WTC11 (cell line): ENCODE measurements at regions not wholly inside any gene's neighbourhood (a gene's known extent, or its start where the extent isn't known, plus 50 kb on each side); places are given as distances from the start of the nearest gene placed in this dataset.

Source experiments
- ATAC-seq: fragments of 200-7000 bp; cut with Tn5 transposase; 2 replicates; pipeline ENCODE4 v1.10.0; 2021; ENCODE audit warnings: mild to moderate bottlenecking, moderate library complexity
- CTCF ChIA-PET: fragments of 300-600 bp; sonication (Branson Sonifier 250); formaldehyde crosslinking; loops from one replicate; lab custom pipeline; 2021; ENCODE audit warnings: antibody characterized with exemption; lab: Charles Lee
- POLR2A ChIA-PET: fragments of 350-600 bp; sonication (Branson Sonifier 250); formaldehyde crosslinking; loops from one replicate; lab custom pipeline; 2021; ENCODE audit warnings: antibody characterized with exemption; lab: Charles Lee
- DNase-seq: peaks from one replicate; pipeline ENCODE4 v3.0.0; 2021; ENCODE audit warnings: low spot score
- H3K27ac Mint-ChIP-seq: 2 replicates; pipeline ENCODE4 v1.8.0; 2021; ENCODE audit warnings: mixed read lengths
- H3K27me3 Mint-ChIP-seq: 2 replicates; pipeline ENCODE4 v1.8.0; 2021; ENCODE audit warnings: low read depth, mild to moderate bottlenecking, moderate library complexity, mixed read lengths
- H3K36me3 Mint-ChIP-seq: 2 replicates; pipeline ENCODE4 v1.8.0; 2021; ENCODE audit warnings: mixed read lengths
- H3K4me1 Mint-ChIP-seq: 2 replicates; pipeline ENCODE4 v1.8.0; 2022; ENCODE audit warnings: mixed read lengths
- H3K4me3 Mint-ChIP-seq: 2 replicates; pipeline ENCODE4 v1.8.0; 2021; ENCODE audit warnings: mild to moderate bottlenecking, moderate library complexity, mixed read lengths
- H3K9me3 Mint-ChIP-seq: 2 replicates; pipeline ENCODE4 v1.8.0; 2021; ENCODE audit warnings: mixed read lengths
- ATF1 ChIP-seq: sonication (generic); formaldehyde crosslinking; IDR thresholded peaks from 2 replicates; pipeline ENCODE4 v1.8.1; 2023; ENCODE audit warnings: mild to moderate bottlenecking, moderate library complexity, missing genetic modification reagents
- ELF4 ChIP-seq: sonication (generic); formaldehyde crosslinking; IDR thresholded peaks from 2 replicates; pipeline ENCODE4 v1.8.1; 2022; ENCODE audit warnings: low read depth, mild to moderate bottlenecking, moderate library complexity, missing genetic modification reagents
- ESRRA ChIP-seq: sonication (generic); formaldehyde crosslinking; IDR thresholded peaks from 2 replicates; pipeline ENCODE4 v1.8.1; 2022; ENCODE audit warnings: mild to moderate bottlenecking, missing genetic modification reagents, borderline replicate concordance
- FOXP1 ChIP-seq: sonication (generic); formaldehyde crosslinking; IDR thresholded peaks from 2 replicates; pipeline ENCODE4 v1.8.0; 2022; ENCODE audit warnings: missing genetic modification reagents, mild to moderate bottlenecking, moderate library complexity, borderline replicate concordance
- GRHL2 ChIP-seq: fragments of 250-450 bp; sonication (Bioruptor Pico); IDR thresholded peaks from 2 replicates; pipeline ENCODE4 v1.8.0; 2022; ENCODE audit warnings: mild to moderate bottlenecking, moderate library complexity; ENCODE audit not compliant: insufficient replicate concordance, severe bottlenecking
- MXD4 ChIP-seq: fragments of 250-450 bp; sonication (Bioruptor Pico); IDR thresholded peaks from 2 replicates; pipeline ENCODE4 v1.8.0; 2021; ENCODE audit warnings: mild to moderate bottlenecking, moderate library complexity, borderline replicate concordance
- NR3C1 ChIP-seq: sonication (generic); formaldehyde crosslinking; conservative IDR thresholded peaks from 2 replicates; pipeline ENCODE4 v1.8.1; 2023; ENCODE audit warnings: low read depth, mild to moderate bottlenecking, missing genetic modification reagents
- PRRX2 ChIP-seq: fragments of 250-450 bp; sonication (Bioruptor Pico); IDR thresholded peaks from 2 replicates; pipeline ENCODE4 v1.8.0; 2021; ENCODE audit warnings: mild to moderate bottlenecking
- TCF7 ChIP-seq: sonication (generic); formaldehyde crosslinking; IDR thresholded peaks from 2 replicates; pipeline ENCODE4 v1.8.0; 2022; ENCODE audit warnings: mild to moderate bottlenecking, low read depth, missing genetic modification reagents, moderate library complexity
- TP53 ChIP-seq: sonication (generic); formaldehyde crosslinking; IDR thresholded peaks from 2 replicates; pipeline ENCODE4 v1.8.1; 2023; ENCODE audit warnings: mild to moderate bottlenecking, missing genetic modification reagents
- ZBTB21 ChIP-seq: sonication (generic); formaldehyde crosslinking; IDR thresholded peaks from 2 replicates; pipeline ENCODE4 v1.8.1; 2023; ENCODE audit warnings: mild to moderate bottlenecking, missing genetic modification reagents, borderline replicate concordance
- ZNF219 ChIP-seq: sonication (generic); formaldehyde crosslinking; IDR thresholded peaks from 2 replicates; pipeline ENCODE4 v1.8.0; 2023; ENCODE audit warnings: missing genetic modification reagents, mild to moderate bottlenecking, borderline replicate concordance
- ZNF263 ChIP-seq: sonication (generic); formaldehyde crosslinking; IDR thresholded peaks from 2 replicates; pipeline ENCODE4 v1.8.1; 2022; ENCODE audit warnings: low read depth, mild to moderate bottlenecking, moderate library complexity, missing genetic modification reagents
- ZNF317 ChIP-seq: sonication (generic); formaldehyde crosslinking; IDR thresholded peaks from 2 replicates; pipeline ENCODE4 v1.8.1; 2023; ENCODE audit warnings: low read depth, mild to moderate bottlenecking, moderate library complexity, missing genetic modification reagents, borderline replicate concordance
- ZNF671 ChIP-seq: fragments of 250-450 bp; sonication (Bioruptor Pico); IDR thresholded peaks from 2 replicates; pipeline ENCODE4 v1.8.0; 2021; ENCODE audit warnings: mild to moderate bottlenecking
- TF ChIP-seq, protein P1 (sequence below): sonication (generic); formaldehyde crosslinking; IDR thresholded peaks from 2 replicates; pipeline ENCODE4 v1.8.0; 2022; ENCODE audit warnings: mild to moderate bottlenecking, missing genetic modification reagents
- TF ChIP-seq, protein P2 (sequence below): sonication (generic); formaldehyde crosslinking; IDR thresholded peaks from 2 replicates; pipeline ENCODE4 v1.8.1; 2023; ENCODE audit warnings: mild to moderate bottlenecking, moderate library complexity, missing genetic modification reagents
- TF ChIP-seq, protein P3 (sequence below): fragments of 250-450 bp; sonication (Bioruptor Pico); IDR thresholded peaks from 2 replicates; pipeline ENCODE4 v2.1.2; 2022; ENCODE audit warnings: mild to moderate bottlenecking, moderate library complexity

DNA sequence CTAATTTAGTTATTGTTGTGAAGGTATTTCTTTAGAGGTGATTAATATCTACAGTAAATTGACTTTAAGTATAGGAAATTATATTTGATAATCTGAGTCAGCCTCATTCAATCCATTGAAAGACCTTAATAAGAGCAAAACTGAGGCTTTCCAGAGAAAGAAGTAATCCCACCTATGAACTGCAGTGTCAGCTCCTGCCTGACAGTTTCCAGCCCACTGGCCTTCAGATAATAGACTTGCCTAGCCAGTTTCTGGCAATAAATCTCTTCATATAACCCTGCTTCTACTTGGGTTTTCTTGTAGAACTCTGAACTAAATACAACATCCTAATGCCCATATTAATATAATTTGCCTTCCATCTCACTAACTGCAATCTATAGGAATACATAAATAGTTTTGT lies 437.9 kb upstream of the UBE2E3 start:
- Mint-ChIP-seq H3K4me1 (peaks cover 13% of the 10 kb centered on the region), H3K4me3 (no peak overlapping the region), H3K27me3 (no peaks in the 10 kb centered on the region), H3K27ac (no peak overlapping the region), H3K36me3 (0 out of 2 replicates have a peak, but pooled peaks cover 3% of the 10 kb centered on the region), H3K9me3 (peaks cover 16% of the 10 kb centered on the region)
- no peak for DNase-seq
- TF ChIP-seq ZNF263 (CRISPR knock-in tag) (no peak), ZNF317 (no peak), ZBTB21 (CRISPR knock-in tag) (no peak), ATF1 (CRISPR knock-in tag) (no peak), ELF4 (CRISPR knock-in tag) (no peak), ZNF671 (CRISPR knock-in tag) (no peak), ZNF219 (CRISPR knock-in tag) (no peak), PRRX2 (no peak), MXD4 (CRISPR knock-in tag) (no peak), NR3C1 (no peak), GRHL2 (CRISPR knock-in tag) (no peak), ESRRA (no peak)
- TF ChIP-seq, protein P1, sequence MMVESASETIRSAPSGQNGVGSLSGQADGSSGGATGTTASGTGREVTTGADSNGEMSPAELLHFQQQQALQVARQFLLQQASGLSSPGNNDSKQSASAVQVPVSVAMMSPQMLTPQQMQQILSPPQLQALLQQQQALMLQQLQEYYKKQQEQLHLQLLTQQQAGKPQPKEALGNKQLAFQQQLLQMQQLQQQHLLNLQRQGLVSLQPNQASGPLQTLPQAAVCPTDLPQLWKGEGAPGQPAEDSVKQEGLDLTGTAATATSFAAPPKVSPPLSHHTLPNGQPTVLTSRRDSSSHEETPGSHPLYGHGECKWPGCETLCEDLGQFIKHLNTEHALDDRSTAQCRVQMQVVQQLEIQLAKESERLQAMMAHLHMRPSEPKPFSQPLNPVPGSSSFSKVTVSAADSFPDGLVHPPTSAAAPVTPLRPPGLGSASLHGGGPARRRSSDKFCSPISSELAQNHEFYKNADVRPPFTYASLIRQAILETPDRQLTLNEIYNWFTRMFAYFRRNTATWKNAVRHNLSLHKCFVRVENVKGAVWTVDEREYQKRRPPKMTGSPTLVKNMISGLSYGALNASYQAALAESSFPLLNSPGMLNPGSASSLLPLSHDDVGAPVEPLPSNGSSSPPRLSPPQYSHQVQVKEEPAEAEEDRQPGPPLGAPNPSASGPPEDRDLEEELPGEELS (CRISPR knock-in tag): no peak
- TF ChIP-seq, protein P2, sequence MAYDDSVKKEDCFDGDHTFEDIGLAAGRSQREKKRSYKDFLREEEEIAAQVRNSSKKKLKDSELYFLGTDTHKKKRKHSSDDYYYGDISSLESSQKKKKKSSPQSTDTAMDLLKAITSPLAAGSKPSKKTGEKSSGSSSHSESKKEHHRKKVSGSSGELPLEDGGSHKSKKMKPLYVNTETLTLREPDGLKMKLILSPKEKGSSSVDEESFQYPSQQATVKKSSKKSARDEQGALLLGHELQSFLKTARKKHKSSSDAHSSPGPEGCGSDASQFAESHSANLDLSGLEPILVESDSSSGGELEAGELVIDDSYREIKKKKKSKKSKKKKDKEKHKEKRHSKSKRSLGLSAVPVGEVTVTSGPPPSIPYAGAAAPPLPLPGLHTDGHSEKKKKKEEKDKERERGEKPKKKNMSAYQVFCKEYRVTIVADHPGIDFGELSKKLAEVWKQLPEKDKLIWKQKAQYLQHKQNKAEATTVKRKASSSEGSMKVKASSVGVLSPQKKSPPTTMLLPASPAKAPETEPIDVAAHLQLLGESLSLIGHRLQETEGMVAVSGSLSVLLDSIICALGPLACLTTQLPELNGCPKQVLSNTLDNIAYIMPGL (CRISPR knock-in tag): no peak
- TF ChIP-seq, protein P3, sequence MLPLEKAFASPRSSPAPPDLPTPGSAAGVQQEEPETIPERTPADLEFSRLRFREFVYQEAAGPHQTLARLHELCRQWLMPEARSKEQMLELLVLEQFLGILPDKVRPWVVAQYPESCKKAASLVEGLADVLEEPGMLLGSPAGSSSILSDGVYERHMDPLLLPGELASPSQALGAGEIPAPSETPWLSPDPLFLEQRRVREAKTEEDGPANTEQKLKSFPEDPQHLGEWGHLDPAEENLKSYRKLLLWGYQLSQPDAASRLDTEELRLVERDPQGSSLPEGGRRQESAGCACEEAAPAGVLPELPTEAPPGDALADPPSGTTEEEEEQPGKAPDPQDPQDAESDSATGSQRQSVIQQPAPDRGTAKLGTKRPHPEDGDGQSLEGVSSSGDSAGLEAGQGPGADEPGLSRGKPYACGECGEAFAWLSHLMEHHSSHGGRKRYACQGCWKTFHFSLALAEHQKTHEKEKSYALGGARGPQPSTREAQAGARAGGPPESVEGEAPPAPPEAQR (CRISPR knock-in tag): no peak
- ChIA-PET POLR2A (no interaction called here), CTCF (no interaction called here)
- no peak for ATAC-seq

- no peaks in the 10 kb centered on the region for H3K36me3 Mint-ChIP-seq
- 0 out of 2 replicates have a peak overlapping the region, but pooled peaks have one; percentile 30 for H3K27ac Mint-ChIP-seq
- peaks cover 10% of the 10 kb centered on the region for H3K4me1 Mint-ChIP-seq
- TF ChIP-seq FOXP1 (no peak), TCF7 (CRISPR knock-in tag) (no peak), PRRX2 (no peak), NR3C1 (no peak)
- TF ChIP-seq, all 79 proteins: peak for 0
- Mint-ChIP-seq H3K27me3 (no peaks in the 10 kb centered on the region), H3K9me3 (peaks cover 5% of the 10 kb centered on the region), H3K4me3 (no peak overlapping the region)
- ATAC-seq: no peak; the same call in none of the 2 replicates
- POLR2A ChIA-PET: no interaction called here
- no peak for DNase-seq
- CTCF ChIA-PET: no interaction called here
Observed at GRCh38 chr2:180540761-180541160, 439.6 kb upstream of the UBE2E3 start.

- H3K27me3 Mint-ChIP-seq: no peaks in the 10 kb centered on the region
- DNase-seq (no peak), ATAC-seq (no peak)
- H3K4me1 Mint-ChIP-seq: peaks cover 10% of the 10 kb centered on the region
- H3K9me3 Mint-ChIP-seq: no peaks in the 10 kb centered on the region
- H3K27ac Mint-ChIP-seq: no peak overlapping the region
- TF ChIP-seq TP53: no peak
- no peak overlapping the region for H3K4me3 Mint-ChIP-seq
- no peaks in the 10 kb centered on the region for H3K36me3 Mint-ChIP-seq
- CTCF ChIA-PET: no interaction called here
- POLR2A ChIA-PET: no interaction called here
Observed at GRCh38 chr2:180539541-180539940, 440.9 kb upstream of the UBE2E3 start.
